ENCODE measurements at regions not wholly inside any gene's neighbourhood (a gene's known extent, or its start where the extent isn't known, plus 50 kb on each side); places are given as distances from the start of the nearest gene placed in this dataset.

GRCh38 chr5:111851631-111852548 is 94.9 kb upstream of the NREP start:
- 95 to 97% (median 95%) methylated on average over 4 of the region's 4 CpGs for WGBS, 3 donors
- H3K9me3 ChIP-seq = no peaks in the 10 kb centered on the region
- no peaks in the 10 kb centered on the region for H3K27me3 ChIP-seq (ENCODE audit: insufficient read depth in 3 of 3, low read length in 2 of 3)
- H3K4me1 ChIP-seq = no peaks in the 10 kb centered on the region
- TF ChIP-seq CTCF (IDR thresholded peaks at IDR 0.05) = no peak
- no peak for DNase-seq
- intact Hi-C loops (cut with DNase I) = loop anchor here in 1 of 2 donors (10.0 kb wide), 1 partner anchor 297 kb away; no protein-coding TSS in a partner anchor
- no peaks in the 10 kb centered on the region for H3K36me3 ChIP-seq (ENCODE audit: insufficient read depth in 1 of 2, low read depth in 1 of 2)
- no peak overlapping the region for H3K4me3 ChIP-seq
- no peak for ATAC-seq
- H3K27ac ChIP-seq = no peak overlapping the region

- 56 to 72% (median 57%) methylated on average over 3 of the region's 3 CpGs for WGBS, 3 donors
- DNase-seq (no peak), ATAC-seq (no peak)
- Histone ChIP-seq H3K4me1 (no peaks in the 10 kb centered on the region), H3K27ac (no peak overlapping the region), H3K27me3 (ENCODE audit: insufficient read depth in 3 of 3, low read length in 2 of 3) (no peaks in the 10 kb centered on the region), H3K9me3 (no peaks in the 10 kb centered on the region), H3K4me3 (no peak overlapping the region), H3K36me3 (ENCODE audit: insufficient read depth in 1 of 2, low read depth in 1 of 2) (no peaks in the 10 kb centered on the region)
- intact Hi-C loops (cut with DNase I) = no loop called here
- no peak for TF ChIP-seq CTCF (IDR thresholded peaks at IDR 0.05)
Observed at GRCh38 chr5:111848476-111848875, 91.5 kb upstream of the NREP start.

- intact Hi-C loops (cut with DNase I) = no loop called here
- no peak for DNase-seq
- ATAC-seq = no peak
- Histone ChIP-seq H3K4me3 (no peak overlapping the region), H3K27me3 (ENCODE audit: insufficient read depth in 3 of 3, low read length in 2 of 3) (no peaks in the 10 kb centered on the region), H3K27ac (no peak overlapping the region), H3K9me3 (no peaks in the 10 kb centered on the region), H3K4me1 (no peaks in the 10 kb centered on the region), H3K36me3 (ENCODE audit: insufficient read depth in 1 of 2, low read depth in 1 of 2) (no peaks in the 10 kb centered on the region)
- no peak for TF ChIP-seq CTCF (IDR thresholded peaks at IDR 0.05)
- 81 to 87% (median 84%) methylated on average over 3 of the region's 3 CpGs for WGBS, 3 donors
Observed at GRCh38 chr5:111847052-111847925, 90.3 kb upstream of the NREP start.

- no peak for DNase-seq
- no peak overlapping the region for H3K4me3 ChIP-seq
- no peaks in the 10 kb centered on the region for H3K9me3 ChIP-seq
- WGBS, 3 donors = 76 to 87% (median 80%) methylated on average over 6 of the region's 6 CpGs
- no peak for TF ChIP-seq CTCF (IDR thresholded peaks at IDR 0.05)
- no peak overlapping the region for H3K27ac ChIP-seq
- H3K27me3 ChIP-seq (ENCODE audit: insufficient read depth in 3 of 3, low read length in 2 of 3) = no peaks in the 10 kb centered on the region
- H3K36me3 ChIP-seq (ENCODE audit: insufficient read depth in 1 of 2, low read depth in 1 of 2) = no peaks in the 10 kb centered on the region
- intact Hi-C loops (cut with DNase I) = no loop called here
- ATAC-seq = no peak
- no peaks in the 10 kb centered on the region for H3K4me1 ChIP-seq
Observed at GRCh38 chr5:111840036-111840674, 83.2 kb upstream of the NREP start.
